AG09319 (cell line): ENCODE measurements at regions not wholly inside any gene's neighbourhood (a gene's known extent, or its start where the extent isn't known, plus 50 kb on each side); places are given as distances from the start of the nearest gene placed in this dataset.
"Not testable (repeated sequence)": the region's sequence is repeated elsewhere in the genome, so short reads cannot be mapped to it uniquely, and the experiment has no call there.

Experiments
- DNase-seq: peaks from one replicate; pipeline ENCODE4 v3.0.0-alpha.2; 2010; ENCODE audit warnings: low read depth; ENCODE audit errors: extremely low read depth
- CTCF ChIP-seq: IDR thresholded peaks from 2 replicates; pipeline ENCODE4 v1.5.1; 2011; ENCODE audit warnings: low read depth, mild to moderate bottlenecking, inconsistent platforms, low read length, moderate library complexity

- no peak for TF ChIP-seq CTCF
- DNase-seq: no peak
Observed at GRCh38 chr12:60227916-60228315, 632.1 kb downstream of the SLC16A7 start.

- no peak for TF ChIP-seq CTCF
- DNase-seq: no peak
Observed at GRCh38 chr12:60230056-60230455, 634.2 kb downstream of the SLC16A7 start.

GRCh38 chr12:60231303-60231702, 635.5 kb downstream of the SLC16A7 start:
- no peak for DNase-seq
- no peak for TF ChIP-seq CTCF

GRCh38 chr12:60231976-60232907, 636.4 kb downstream of the SLC16A7 start:
- no peak for TF ChIP-seq CTCF

GRCh38 chr12:60234611-60235195, 638.9 kb downstream of the SLC16A7 start:
- DNase-seq: not testable (repeated sequence)

More at GRCh38 chr12:60231976-60232907, 636.4 kb downstream of the SLC16A7 start:
- DNase-seq: no peak

- no peak for DNase-seq
- no peak for TF ChIP-seq CTCF
Observed at GRCh38 chr12:60235261-60235660, 639.4 kb downstream of the SLC16A7 start.

- not testable (repeated sequence) for DNase-seq
Observed at GRCh38 chr12:60236416-60236815, 640.6 kb downstream of the SLC16A7 start.

- no peak for TF ChIP-seq CTCF
- DNase-seq: no peak
Observed at GRCh38 chr12:60240891-60241290, 645.1 kb downstream of the SLC16A7 start.
